ENCODE measurements at regions not wholly inside any gene's neighbourhood (a gene's known extent, or its start where the extent isn't known, plus 50 kb on each side); places are given as distances from the start of the nearest gene placed in this dataset.

DNA sequence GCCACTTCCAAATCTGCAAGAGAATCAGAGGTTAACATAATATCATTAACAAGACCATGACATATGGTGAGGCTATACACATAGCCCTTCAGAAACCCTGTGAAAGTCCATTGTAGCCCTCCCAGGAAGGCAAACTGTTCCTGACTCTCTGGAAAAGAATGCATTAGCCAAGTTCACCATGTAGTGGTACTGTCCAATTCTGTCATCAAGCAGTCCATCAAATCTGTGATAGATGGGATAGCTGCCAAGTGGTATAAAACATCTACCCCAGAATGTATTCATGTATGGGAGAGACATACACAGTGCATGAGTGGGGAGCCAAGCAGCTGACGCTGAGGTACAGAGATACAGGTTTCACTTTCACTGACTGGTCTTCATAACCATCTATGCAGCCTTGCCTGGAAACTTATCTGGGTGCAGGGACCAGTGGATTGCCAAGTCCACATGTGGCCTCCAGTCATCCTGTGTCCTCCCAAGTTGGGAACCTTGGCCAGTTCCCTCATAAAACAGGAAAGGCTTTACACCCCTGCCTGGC, 281.1 kb downstream of the MBD2 start:
- Histone ChIP-seq H3K9ac (ENCODE audit: low read length in 5 of 5) (no peak overlapping the region), H3K36me3 (ENCODE audit: control insufficient read depth in 5 of 5, insufficient read depth in 5 of 5, low read length in 5 of 5) (no peaks in the 10 kb centered on the region), H3K27me3 (ENCODE audit: control insufficient read depth in 5 of 5, insufficient read depth in 4 of 5, low read length in 5 of 5) (no peaks in the 10 kb centered on the region)

GRCh38 chr18:53941601-53942338, 282.7 kb downstream of the MBD2 start:
- Histone ChIP-seq H3K27ac (ENCODE audit: low read depth, low read length) (no peak overlapping the region), H3K9ac (ENCODE audit: low read length in 5 of 5) (no peak overlapping the region), H3K4me1 (ENCODE audit: control insufficient read depth in 5 of 5, insufficient read depth in 5 of 5, low read length in 5 of 5) (peaks cover 0 to 6% (median 0%) of the 10 kb centered on the region in 5 donors), H3K27me3 (ENCODE audit: control insufficient read depth in 5 of 5, insufficient read depth in 4 of 5, low read length in 5 of 5) (no peaks in the 10 kb centered on the region), H3K36me3 (ENCODE audit: control insufficient read depth in 5 of 5, insufficient read depth in 5 of 5, low read length in 5 of 5) (no peaks in the 10 kb centered on the region), H3K4me3 (ENCODE audit: low read depth in 1 of 5, low read length in 5 of 5) (no peak overlapping the region), H3K9me3 (ENCODE audit: control insufficient read depth in 5 of 5, low read length in 5 of 5) (peaks cover 0 to 7% (median 0%) of the 10 kb centered on the region in 5 donors)

More for the DNA sequence above, 281.1 kb downstream of the MBD2 start:
- Histone ChIP-seq H3K4me1 (ENCODE audit: control insufficient read depth in 5 of 5, insufficient read depth in 5 of 5, low read length in 5 of 5) (peaks cover 0 to 6% (median 0%) of the 10 kb centered on the region in 5 donors), H3K9me3 (ENCODE audit: control insufficient read depth in 5 of 5, low read length in 5 of 5) (peaks cover 0 to 7% (median 0%) of the 10 kb centered on the region in 5 donors), H3K27ac (ENCODE audit: low read depth, low read length) (no peak overlapping the region), H3K4me3 (ENCODE audit: low read depth in 1 of 5, low read length in 5 of 5) (no peak overlapping the region)

DNA sequence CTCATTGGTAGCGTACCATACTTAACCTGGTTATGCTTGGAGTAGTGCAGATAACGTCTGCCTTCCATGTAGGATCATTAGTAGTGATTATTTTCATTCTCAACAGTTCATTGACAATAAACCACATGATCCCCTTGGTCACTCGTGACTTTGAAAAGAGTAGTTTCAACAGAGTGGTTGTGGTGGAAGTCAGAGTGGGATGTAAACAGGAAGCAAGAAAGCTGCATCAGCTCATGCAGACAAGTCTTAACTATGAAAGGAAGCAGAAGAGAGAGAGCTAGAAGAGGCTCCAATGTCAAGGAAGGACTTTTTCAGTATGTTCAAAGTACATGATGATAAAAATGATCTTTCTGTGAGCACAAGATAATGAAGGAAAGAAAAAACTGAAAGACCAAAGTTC, 287.4 kb downstream of the MBD2 start:
- no peak overlapping the region for H3K4me3 ChIP-seq (ENCODE audit: low read depth in 1 of 5, low read length in 5 of 5)
- no peaks in the 10 kb centered on the region for H3K36me3 ChIP-seq (ENCODE audit: control insufficient read depth in 5 of 5, insufficient read depth in 5 of 5, low read length in 5 of 5)
- no peaks in the 10 kb centered on the region for H3K27me3 ChIP-seq (ENCODE audit: control insufficient read depth in 5 of 5, insufficient read depth in 4 of 5, low read length in 5 of 5)
- H3K9me3 ChIP-seq (ENCODE audit: control insufficient read depth in 5 of 5, low read length in 5 of 5) = no peaks in the 10 kb centered on the region
- H3K9ac ChIP-seq (ENCODE audit: low read length in 5 of 5) = no peak overlapping the region
- no peak overlapping the region for H3K27ac ChIP-seq (ENCODE audit: low read depth, low read length)
- peaks cover 0 to 5% (median 0%) of the 10 kb centered on the region in 5 donors for H3K4me1 ChIP-seq (ENCODE audit: control insufficient read depth in 5 of 5, insufficient read depth in 5 of 5, low read length in 5 of 5)

DNA sequence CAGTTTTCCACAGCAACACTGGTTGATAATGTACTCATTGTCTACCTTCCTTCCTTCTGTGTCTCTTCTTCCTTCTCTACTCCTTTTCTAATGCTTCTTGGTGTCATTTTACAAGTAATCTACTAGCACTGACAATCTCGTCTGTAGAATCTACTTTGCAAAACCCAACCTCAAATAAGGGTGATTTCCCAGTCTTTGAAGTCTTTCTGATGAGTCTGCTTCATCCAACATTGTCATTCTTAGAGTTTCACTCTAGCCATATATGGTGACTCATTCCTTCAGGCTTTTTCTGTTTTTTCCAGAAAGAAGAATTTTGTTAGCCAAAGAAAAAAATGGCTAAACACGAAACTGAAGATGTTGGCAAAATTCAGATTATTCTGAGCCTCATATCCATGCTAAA, 288.7 kb downstream of the MBD2 start:
- Histone ChIP-seq H3K4me1 (ENCODE audit: control insufficient read depth in 5 of 5, insufficient read depth in 5 of 5, low read length in 5 of 5) (no peaks in the 10 kb centered on the region), H3K36me3 (ENCODE audit: control insufficient read depth in 5 of 5, insufficient read depth in 5 of 5, low read length in 5 of 5) (no peaks in the 10 kb centered on the region), H3K9me3 (ENCODE audit: control insufficient read depth in 5 of 5, low read length in 5 of 5) (no peaks in the 10 kb centered on the region), H3K27ac (ENCODE audit: low read depth, low read length) (no peak overlapping the region), H3K9ac (ENCODE audit: low read length in 5 of 5) (no peak overlapping the region), H3K27me3 (ENCODE audit: control insufficient read depth in 5 of 5, insufficient read depth in 4 of 5, low read length in 5 of 5) (no peaks in the 10 kb centered on the region), H3K4me3 (ENCODE audit: low read depth in 1 of 5, low read length in 5 of 5) (no peak overlapping the region)

GRCh38 chr18:53935399-53935798, 289.1 kb downstream of the MBD2 start:
- H3K27me3 ChIP-seq (ENCODE audit: control insufficient read depth in 5 of 5, insufficient read depth in 4 of 5, low read length in 5 of 5) = no peaks in the 10 kb centered on the region
- H3K9me3 ChIP-seq (ENCODE audit: control insufficient read depth in 5 of 5, low read length in 5 of 5) = no peaks in the 10 kb centered on the region
- H3K4me3 ChIP-seq (ENCODE audit: low read depth in 1 of 5, low read length in 5 of 5) = no peak overlapping the region
- no peak overlapping the region for H3K27ac ChIP-seq (ENCODE audit: low read depth, low read length)
- H3K36me3 ChIP-seq (ENCODE audit: control insufficient read depth in 5 of 5, insufficient read depth in 5 of 5, low read length in 5 of 5) = no peaks in the 10 kb centered on the region
- no peaks in the 10 kb centered on the region for H3K4me1 ChIP-seq (ENCODE audit: control insufficient read depth in 5 of 5, insufficient read depth in 5 of 5, low read length in 5 of 5)
- no peak overlapping the region for H3K9ac ChIP-seq (ENCODE audit: low read length in 5 of 5)

GRCh38 chr18:53920312-53921075, 304.0 kb downstream of the MBD2 start:
- Histone ChIP-seq H3K27ac (ENCODE audit: low read depth, low read length) (no peak overlapping the region), H3K36me3 (ENCODE audit: control insufficient read depth in 5 of 5, insufficient read depth in 5 of 5, low read length in 5 of 5) (no peaks in the 10 kb centered on the region), H3K27me3 (ENCODE audit: control insufficient read depth in 5 of 5, insufficient read depth in 4 of 5, low read length in 5 of 5) (no peaks in the 10 kb centered on the region), H3K4me3 (ENCODE audit: low read depth in 1 of 5, low read length in 5 of 5) (no peak overlapping the region), H3K9me3 (ENCODE audit: control insufficient read depth in 5 of 5, low read length in 5 of 5) (peaks cover 0 to 4% (median 0%) of the 10 kb centered on the region in 5 donors), H3K9ac (ENCODE audit: low read length in 5 of 5) (no peak overlapping the region), H3K4me1 (ENCODE audit: control insufficient read depth in 5 of 5, insufficient read depth in 5 of 5, low read length in 5 of 5) (no peaks in the 10 kb centered on the region)

GRCh38 chr18:53918091-53918490, 306.4 kb downstream of the MBD2 start:
- no peaks in the 10 kb centered on the region for H3K4me1 ChIP-seq (ENCODE audit: control insufficient read depth in 5 of 5, insufficient read depth in 5 of 5, low read length in 5 of 5)
- H3K4me3 ChIP-seq (ENCODE audit: low read depth in 1 of 5, low read length in 5 of 5) = no peak overlapping the region
- no peak overlapping the region for H3K9ac ChIP-seq (ENCODE audit: low read length in 5 of 5)
- H3K36me3 ChIP-seq (ENCODE audit: control insufficient read depth in 5 of 5, insufficient read depth in 5 of 5, low read length in 5 of 5) = no peaks in the 10 kb centered on the region
- no peak overlapping the region for H3K27ac ChIP-seq (ENCODE audit: low read depth, low read length)
- no peaks in the 10 kb centered on the region for H3K27me3 ChIP-seq (ENCODE audit: control insufficient read depth in 5 of 5, insufficient read depth in 4 of 5, low read length in 5 of 5)
- H3K9me3 ChIP-seq (ENCODE audit: control insufficient read depth in 5 of 5, low read length in 5 of 5) = peaks cover 0 to 4% (median 0%) of the 10 kb centered on the region in 5 donors

DNA sequence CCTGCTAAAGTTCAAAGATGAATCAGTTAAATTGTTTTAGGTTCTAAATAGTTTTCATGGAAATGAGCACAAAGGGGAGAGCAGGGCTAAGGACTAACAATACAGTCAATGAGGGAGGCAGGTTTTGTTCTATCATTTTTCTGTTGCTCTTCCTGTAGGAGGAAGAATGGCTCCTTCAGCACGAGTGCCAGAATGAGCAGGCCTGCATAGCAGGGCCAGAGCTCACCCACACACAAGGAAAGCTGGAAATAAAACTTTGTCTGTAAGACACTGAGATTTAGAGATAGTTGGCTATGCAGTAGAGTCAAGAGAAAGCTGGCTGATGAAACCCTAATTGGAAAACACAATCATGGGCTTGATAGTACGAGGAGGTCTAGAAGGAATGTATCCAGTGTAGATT, 313.3 kb downstream of the MBD2 start:
- H3K36me3 ChIP-seq (ENCODE audit: control insufficient read depth in 5 of 5, insufficient read depth in 5 of 5, low read length in 5 of 5) = no peaks in the 10 kb centered on the region
- no peak overlapping the region for H3K27ac ChIP-seq (ENCODE audit: low read depth, low read length)
- no peaks in the 10 kb centered on the region for H3K4me1 ChIP-seq (ENCODE audit: control insufficient read depth in 5 of 5, insufficient read depth in 5 of 5, low read length in 5 of 5)
- H3K27me3 ChIP-seq (ENCODE audit: control insufficient read depth in 5 of 5, insufficient read depth in 4 of 5, low read length in 5 of 5) = peaks cover 0 to 2% (median 0%) of the 10 kb centered on the region in 5 donors
- H3K9ac ChIP-seq (ENCODE audit: low read length in 5 of 5) = no peak overlapping the region
- no peak overlapping the region for H3K4me3 ChIP-seq (ENCODE audit: low read depth in 1 of 5, low read length in 5 of 5)
- H3K9me3 ChIP-seq (ENCODE audit: control insufficient read depth in 5 of 5, low read length in 5 of 5) = no peaks in the 10 kb centered on the region

DNA sequence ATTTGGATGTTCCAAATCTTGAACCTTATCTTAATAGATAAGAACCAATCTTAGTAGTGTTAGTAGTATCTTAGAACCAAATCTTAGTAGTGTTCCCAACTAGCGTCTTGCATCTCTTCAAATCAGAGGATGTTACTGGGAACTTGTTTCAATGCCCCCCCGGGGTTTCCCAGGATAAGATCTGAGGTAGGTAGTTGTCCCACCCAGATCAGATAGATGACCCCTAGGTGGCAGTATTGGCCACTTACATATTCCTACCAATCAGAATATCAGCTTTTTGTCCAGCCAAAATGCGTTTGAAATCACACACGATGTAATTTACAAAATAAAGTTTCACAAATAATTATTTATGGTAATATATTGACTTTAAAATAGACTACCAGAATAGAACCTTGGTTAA, 314.8 kb downstream of the MBD2 start:
- H3K9me3 ChIP-seq (ENCODE audit: control insufficient read depth in 5 of 5, low read length in 5 of 5) = no peaks in the 10 kb centered on the region
- H3K4me3 ChIP-seq (ENCODE audit: low read depth in 1 of 5, low read length in 5 of 5) = no peak overlapping the region
- no peaks in the 10 kb centered on the region for H3K36me3 ChIP-seq (ENCODE audit: control insufficient read depth in 5 of 5, insufficient read depth in 5 of 5, low read length in 5 of 5)
- H3K4me1 ChIP-seq (ENCODE audit: control insufficient read depth in 5 of 5, insufficient read depth in 5 of 5, low read length in 5 of 5) = no peaks in the 10 kb centered on the region
- H3K9ac ChIP-seq (ENCODE audit: low read length in 5 of 5) = no peak overlapping the region
- H3K27me3 ChIP-seq (ENCODE audit: control insufficient read depth in 5 of 5, insufficient read depth in 4 of 5, low read length in 5 of 5) = peaks cover 0 to 2% (median 0%) of the 10 kb centered on the region in 5 donors
- H3K27ac ChIP-seq (ENCODE audit: low read depth, low read length) = no peak overlapping the region

DNA sequence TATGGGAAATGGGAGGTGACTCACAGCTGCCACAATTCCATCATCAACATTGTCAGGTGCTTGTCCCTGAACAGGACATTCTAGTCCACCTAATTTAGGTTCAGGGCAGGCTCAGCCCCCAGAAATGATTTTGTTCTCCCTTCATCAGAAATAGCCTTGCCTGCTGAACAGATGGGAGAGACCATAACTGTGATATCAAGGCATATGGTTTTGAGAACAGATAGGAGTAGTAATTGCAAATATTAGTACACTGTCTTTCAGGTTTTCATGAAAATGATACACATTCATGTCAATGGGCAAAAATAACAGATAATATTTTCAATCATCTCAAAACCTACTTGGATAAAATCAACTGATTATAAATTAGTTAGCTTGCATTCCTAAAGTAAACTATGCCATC, 316.5 kb downstream of the MBD2 start:
- no peaks in the 10 kb centered on the region for H3K36me3 ChIP-seq (ENCODE audit: control insufficient read depth in 5 of 5, insufficient read depth in 5 of 5, low read length in 5 of 5)
- H3K9me3 ChIP-seq (ENCODE audit: control insufficient read depth in 5 of 5, low read length in 5 of 5) = no peaks in the 10 kb centered on the region
- H3K9ac ChIP-seq (ENCODE audit: low read length in 5 of 5) = no peak overlapping the region
- H3K27me3 ChIP-seq (ENCODE audit: control insufficient read depth in 5 of 5, insufficient read depth in 4 of 5, low read length in 5 of 5) = peaks cover 0 to 2% (median 0%) of the 10 kb centered on the region in 5 donors
- no peaks in the 10 kb centered on the region for H3K4me1 ChIP-seq (ENCODE audit: control insufficient read depth in 5 of 5, insufficient read depth in 5 of 5, low read length in 5 of 5)
- no peak overlapping the region for H3K4me3 ChIP-seq (ENCODE audit: low read depth in 1 of 5, low read length in 5 of 5)
- no peak overlapping the region for H3K27ac ChIP-seq (ENCODE audit: low read depth, low read length)
